GM12878 (cell line): ENCODE measurements at regions not wholly inside any gene's neighbourhood (a gene's known extent, or its start where the extent isn't known, plus 50 kb on each side); places are given as distances from the start of the nearest gene placed in this dataset.

Experiments
- ATAC-seq: fragments of 200-7000 bp; cut with Tn5 transposase; 3 replicates; pipeline ENCODE4 v1.9.1; 2020; ENCODE audit warnings: mild to moderate bottlenecking, moderate library complexity
- BruUV-seq: library from RNA; stranded (reverse); fragments of 400-500 nt; replicated peaks from 2 replicates; lab custom pipeline; 2021; lab: Mats Ljungman, UMichigan
- CTCF ChIA-PET: fragments of 300-600 bp; sonication (Branson Sonifier 250); formaldehyde crosslinking; extraction: SDS; loops from one replicate; lab custom pipeline; 2021; ENCODE audit warnings: inconsistent platforms; lab: Yijun Ruan, JAX
- POLR2A ChIA-PET: fragments of 350-600 bp; formaldehyde crosslinking; extraction: SDS; loops from one replicate; lab custom pipeline; 2021; ENCODE audit warnings: inconsistent platforms; lab: Charles Lee
- RAD21 ChIA-PET: fragments of 300-600 bp; sonication (Branson Sonifier 250); formaldehyde crosslinking; loops from one replicate; lab custom pipeline; 2023; ENCODE audit warnings: antibody characterized with exemption; ENCODE audit not compliant: unreplicated experiment; lab: Charles Lee
- SMC1A ChIA-PET: fragments of 300-600 bp; sonication (Branson Sonifier 250); formaldehyde crosslinking; loops from one replicate; lab custom pipeline; 2023; ENCODE audit not compliant: unreplicated experiment, uncharacterized antibody; lab: Charles Lee
- DNase-seq: peaks from one replicate; pipeline ENCODE4 v3.0.0-alpha.2; 2011; ENCODE audit warnings: low read depth, low spot score
- FAIRE-seq: peaks from 3 replicates; lab custom pipeline; 2011; peaks lifted over from hg19 to GRCh38; lab: Jason Lieb, UNC
- H2AFZ ChIP-seq: 2 replicates; pipeline ENCODE4 v1.6.0; 2011; ENCODE audit warnings: low read depth, low read length, control low read depth; ENCODE audit not compliant: control insufficient read depth
- H3K27ac ChIP-seq: 2 replicates; pipeline ENCODE4 v1.5.1; 2011; ENCODE audit warnings: control low read depth; ENCODE audit not compliant: control insufficient read depth, insufficient read depth
- H3K27me3 ChIP-seq, 2 experiments: replicated peaks in 1 of 2; 2 replicates each; pipeline versions ENCODE4 v1.6.0 to v1.6.1; 2011; ENCODE audit warnings: low read length in 1 of 2; ENCODE audit not compliant: control insufficient read depth in 2 of 2, insufficient read depth in 2 of 2
- H3K36me3 ChIP-seq, 2 experiments: 2 replicates each; pipeline ENCODE4 v1.5.1; 2011; ENCODE audit warnings: low read length in 1 of 2; ENCODE audit not compliant: control insufficient read depth in 2 of 2, insufficient read depth in 2 of 2
- H3K4me1 ChIP-seq: 2 replicates; pipeline ENCODE4 v1.6.1; 2011; ENCODE audit warnings: mild to moderate bottlenecking, low read length, moderate library complexity, mixed read lengths; ENCODE audit not compliant: control insufficient read depth, insufficient read depth
- H3K4me2 ChIP-seq: 2 replicates; pipeline ENCODE4 v1.6.0; 2011; ENCODE audit warnings: control low read depth; ENCODE audit not compliant: control insufficient read depth, insufficient read depth
- H3K4me3 ChIP-seq: fragments of 200-600 bp; sonication (generic); 2 replicates; pipeline ENCODE4 v1.5.1; 2016
- H3K79me2 ChIP-seq: 2 replicates; pipeline ENCODE4 v1.6.0; 2011; ENCODE audit warnings: low read length; ENCODE audit not compliant: control insufficient read depth, insufficient read depth
- H3K9ac ChIP-seq: 2 replicates; pipeline ENCODE4 v1.8.0; 2011; ENCODE audit warnings: low read length, control low read depth, mixed read lengths; ENCODE audit not compliant: control insufficient read depth, insufficient read depth
- H3K9me3 ChIP-seq: replicated peaks from 3 replicates; pipeline ENCODE4 v1.5.1; 2011; ENCODE audit warnings: mild to moderate bottlenecking, low read length; ENCODE audit not compliant: control insufficient read depth, insufficient read depth
- H4K20me1 ChIP-seq: 2 replicates; pipeline ENCODE4 v1.6.0; 2011; ENCODE audit not compliant: control insufficient read depth, insufficient read depth
- ATF2 ChIP-seq: IDR thresholded peaks from 2 replicates; pipeline ENCODE4 v1.6.1; 2012; ENCODE audit warnings: low read length, inconsistent platforms
- HDAC2 ChIP-seq: fragments of 200-600 bp; sonication (generic); IDR thresholded peaks from 2 replicates; pipeline ENCODE4 v1.6.1; 2017
- HDAC6 ChIP-seq: fragments of 200-600 bp; sonication (generic); IDR thresholded peaks from one replicate; pipeline ENCODE4 v1.8.0; 2017; ENCODE audit warnings: antibody characterized with exemption; ENCODE audit not compliant: unreplicated experiment
- IRF3 ChIP-seq: fragments of 450-650 bp; IDR thresholded peaks from 2 replicates; pipeline ENCODE4 v1.6.1; 2014; ENCODE audit warnings: mild to moderate bottlenecking
- IRF4 ChIP-seq: IDR thresholded peaks from 2 replicates; pipeline ENCODE4 v1.6.1; 2011; ENCODE audit warnings: low read depth, low read length
- MLLT1 ChIP-seq: fragments of 450-650 bp; IDR thresholded peaks from 2 replicates; pipeline ENCODE4 v1.6.1; 2016; ENCODE audit warnings: mild to moderate bottlenecking
- NKRF ChIP-seq: fragments of 450-650 bp; conservative IDR thresholded peaks from 2 replicates; pipeline ENCODE4 v1.6.1; 2017; ENCODE audit warnings: mild to moderate bottlenecking, moderate library complexity
- RBBP5 ChIP-seq: fragments of 200-600 bp; sonication (generic); conservative IDR thresholded peaks from 2 replicates; pipeline ENCODE4 v1.6.1; 2016
- RELA ChIP-seq: fragments of 450-650 bp; IDR thresholded peaks from 2 replicates; pipeline ENCODE4 v1.8.0; 2014; ENCODE audit warnings: borderline replicate concordance; ENCODE audit not compliant: partially characterized antibody
- REST ChIP-seq: IDR thresholded peaks from 2 replicates; pipeline ENCODE4 v1.6.1; 2012; ENCODE audit warnings: mild to moderate bottlenecking, low read depth, low read length
- SMAD5 ChIP-seq: IDR thresholded peaks from 2 replicates; pipeline ENCODE4 v1.6.1; 2016; ENCODE audit warnings: antibody characterized with exemption, low read depth
- USF1 ChIP-seq: IDR thresholded peaks from 2 replicates; pipeline ENCODE4 v1.6.1; 2011; ENCODE audit warnings: borderline replicate concordance, low read depth, mild to moderate bottlenecking, moderate library complexity, mixed read lengths, low read length; ENCODE audit not compliant: insufficient read depth; ENCODE audit errors: extremely low read length
- ZNF622 ChIP-seq: fragments of 450-650 bp; IDR thresholded peaks from 2 replicates; pipeline ENCODE4 v1.6.1; 2017; ENCODE audit warnings: mild to moderate bottlenecking, inconsistent platforms
- WGBS: methylation state at CpG from one replicate; pipeline ENCODE4 v1.1.6; 2016; ENCODE audit warnings: low lambda C conversion rate; ENCODE audit not compliant: insufficient replicate concordance, insufficient coverage; ENCODE audit errors: missing lambda C conversion rate; 5-methylcytosine and 5-hydroxymethylcytosine counted together
- in situ Hi-C: fragments of 300-500 bp; cut with MboI; formaldehyde crosslinking; loops from 9 replicates; pipeline ENCODE4 v1.14.3; 2018; ENCODE audit warnings: mixed read lengths
- intact Hi-C: fragments of 100-400 bp; cut with micrococcal nuclease; formaldehyde crosslinking; loops from one replicate; pipeline ENCODE4 v1.14.2; 2022; ENCODE audit not compliant: unreplicated experiment

- SMC1A ChIA-PET = interaction anchor here (0.8 to 1.0 kb wide), 2 partner anchors 9 to 216 kb away, joined by 3 read pairs; no protein-coding TSS in a partner anchor
- Histone ChIP-seq H3K36me3 (no peaks in the 10 kb centered on the region), H3K4me3 (no peak overlapping the region), H3K4me2 (no peak overlapping the region), H2AFZ (no peak overlapping the region), H3K9me3 (no peaks in the 10 kb centered on the region), H3K9ac (no peak overlapping the region), H3K27ac (no peak overlapping the region), H3K27me3 (no peaks in the 10 kb centered on the region; a peak in 1 of 4 replicates), H3K79me2 (no peaks in the 10 kb centered on the region), H3K4me1 (0 out of 2 replicates have a peak, but pooled peaks cover 5% of the 10 kb centered on the region), H4K20me1 (no peaks in the 10 kb centered on the region)
- no TSS peak for BruUV-seq
- intact Hi-C loops = loop anchor here (10.0 kb wide), 1 partner anchor 601 kb away; no protein-coding TSS in a partner anchor
- ATAC-seq = no peak
- RAD21 ChIA-PET = interaction anchor here (1.1 to 1.8 kb wide), 2 partner anchors 216 to 217 kb away, joined by 3 to 9 read pairs; no protein-coding TSS in a partner anchor
- in situ Hi-C loops = loop anchor here (5.0 kb wide), 1 partner anchor 499 kb away; no protein-coding TSS in a partner anchor
- POLR2A ChIA-PET = no interaction called here
- CTCF ChIA-PET = interaction anchor here (1.3 to 1.8 kb wide), 3 partner anchors 10 to 460 kb away, joined by 3 to 6 read pairs (median 5); no protein-coding TSS in a partner anchor
- no peak for FAIRE-seq
- 74% methylated on average over 5 of the region's 5 CpGs for WGBS
- no peak for DNase-seq
- TF ChIP-seq NKRF = no peak
- TF ChIP-seq MLLT1 = no peak
- no peak for TF ChIP-seq SMAD5
- TF ChIP-seq IRF3 = no peak
- no peak for TF ChIP-seq IRF4
- TF ChIP-seq RELA = no peak
- TF ChIP-seq ATF2 = no peak
- no peak for TF ChIP-seq ZNF622
- no peak for TF ChIP-seq USF1
- no peak for TF ChIP-seq HDAC6
- no peak for TF ChIP-seq REST
- no peak for TF ChIP-seq HDAC2
- no peak for TF ChIP-seq RBBP5
Observed at GRCh38 chr14:60566101-60566500, 57.2 kb downstream of the SIX6 start.
